Endodermal cell (in vitro differentiated cells): ENCODE measurements at regions not wholly inside any gene's neighbourhood (a gene's known extent, or its start where the extent isn't known, plus 50 kb on each side); places are given as distances from the start of the nearest gene placed in this dataset.
"Not testable (repeated sequence)": the region's sequence is repeated elsewhere in the genome, so short reads cannot be mapped to it uniquely, and the experiment has no call there.

Experiments used
- DNase-seq: peaks from one replicate; pipeline ENCODE4 v3.0.0-alpha.2; 2017
- H3K27ac ChIP-seq: 2 replicates; pipeline ENCODE4 v1.5.1; 2013; ENCODE audit warnings: mild to moderate bottlenecking, low read depth, low read length, moderate library complexity
- H3K27me3 ChIP-seq: 2 replicates; pipeline ENCODE4 v1.6.1; 2013; ENCODE audit warnings: mild to moderate bottlenecking, low read length, moderate library complexity; ENCODE audit not compliant: insufficient read depth, control insufficient read depth, poor library complexity, severe bottlenecking
- H3K36me3 ChIP-seq: 2 replicates; pipeline ENCODE4 v1.7.0; 2013; ENCODE audit warnings: mild to moderate bottlenecking, low read length, moderate library complexity; ENCODE audit not compliant: control insufficient read depth, insufficient read depth
- H3K4me1 ChIP-seq: one replicate; pipeline ENCODE4 v1.7.0; 2013; ENCODE audit warnings: low read length; ENCODE audit not compliant: control insufficient read depth, insufficient read depth
- H3K4me3 ChIP-seq: 2 replicates; pipeline ENCODE4 v1.5.1; 2013; ENCODE audit warnings: mild to moderate bottlenecking, low read length, moderate library complexity
- H3K9ac ChIP-seq: 2 replicates; pipeline ENCODE4 v1.6.1; 2013; ENCODE audit warnings: mild to moderate bottlenecking, low read length, moderate library complexity; ENCODE audit not compliant: poor library complexity, severe bottlenecking; ENCODE audit errors: extremely low read depth
- H3K9me3 ChIP-seq: 2 replicates; pipeline ENCODE4 v1.6.1; 2013; ENCODE audit warnings: mild to moderate bottlenecking, low read length, moderate library complexity; ENCODE audit not compliant: control insufficient read depth
- H3K27ac Mint-ChIP-seq: 2 replicates; pipeline ENCODE4 v1.8.0; 2020; ENCODE audit warnings: mixed read lengths
- H3K27me3 Mint-ChIP-seq: 2 replicates; pipeline ENCODE4 v1.8.0; 2021; ENCODE audit warnings: mild to moderate bottlenecking, mixed read lengths; ENCODE audit not compliant: insufficient read depth
- H3K36me3 Mint-ChIP-seq: 2 replicates; pipeline ENCODE4 v1.8.0; 2020; ENCODE audit warnings: low read depth, mixed read lengths
- H3K4me1 Mint-ChIP-seq: 2 replicates; pipeline ENCODE4 v1.8.0; 2020; ENCODE audit warnings: mixed read lengths
- H3K4me3 Mint-ChIP-seq: 2 replicates; pipeline ENCODE4 v1.8.0; 2020; ENCODE audit warnings: mild to moderate bottlenecking, moderate library complexity, mixed read lengths
- H3K9me3 Mint-ChIP-seq: 2 replicates; pipeline ENCODE4 v1.8.0; 2020; ENCODE audit warnings: mild to moderate bottlenecking, mixed read lengths
- CTCF ChIP-seq: fragments of 200-600 bp; sonication (generic); conservative IDR thresholded peaks from 2 replicates; pipeline ENCODE4 v1.5.0; 2021; ENCODE audit warnings: antibody characterized with exemption, mild to moderate bottlenecking
- WGBS, 2 experiments: methylation state at CpG; one replicate each; pipeline versions ENCODE4 v1.1.5 to v1.1.7; 2013; ENCODE audit warnings: missing lambda C conversion rate in 2 of 2, mixed read lengths in 1 of 2; ENCODE audit not compliant: insufficient coverage in 1 of 2, insufficient read length in 1 of 2; 5-methylcytosine and 5-hydroxymethylcytosine counted together

GRCh38 chr10:93127642-93128215 is 54.0 kb downstream of the CYP26A1 start:
- not testable (repeated sequence) for DNase-seq, H3K27me3 Mint-ChIP-seq, H3K36me3 ChIP-seq, H3K4me1 Mint-ChIP-seq, H3K4me1 ChIP-seq, H3K27ac Mint-ChIP-seq, H3K27me3 ChIP-seq, H3K4me3 Mint-ChIP-seq, H3K9ac ChIP-seq, H3K27ac ChIP-seq
- WGBS, 2 experiments = 93 to 96% methylated on average over 6 to 9 of the region's 9 CpGs
- H3K9me3 Mint-ChIP-seq = peaks cover 49% of the 10 kb centered on the region
- peak overlapping the region; percentile 37 for H3K4me3 ChIP-seq
- H3K9me3 ChIP-seq = peaks cover 48% of the 10 kb centered on the region
- peaks cover 14% of the 10 kb centered on the region for H3K36me3 Mint-ChIP-seq

DNA sequence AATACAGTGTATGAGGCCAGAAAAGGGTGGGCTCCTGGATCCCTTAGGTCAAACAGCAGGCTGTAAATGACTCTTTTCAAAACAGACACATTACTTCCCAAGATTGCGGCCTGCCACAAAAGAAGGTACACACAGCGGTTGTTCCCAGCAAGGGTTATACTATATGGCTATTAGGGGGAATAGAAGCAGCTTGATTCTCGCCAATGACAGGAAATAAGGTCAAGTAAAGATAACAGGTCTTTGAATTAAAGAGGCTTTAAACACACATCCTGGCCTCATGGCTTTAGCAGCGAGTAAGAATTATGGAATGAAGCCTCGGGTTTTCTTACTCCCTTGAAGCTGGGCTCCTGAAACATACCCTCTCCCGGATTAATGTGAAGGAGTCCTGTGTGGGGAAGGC is 58.3 kb downstream of the CYP26A1 start:
- Mint-ChIP-seq H3K4me3 (no peak overlapping the region), H3K36me3 (peaks cover 8% of the 10 kb centered on the region), H3K27me3 (no peaks in the 10 kb centered on the region), H3K27ac (no peak overlapping the region), H3K9me3 (peaks cover 33% of the 10 kb centered on the region), H3K4me1 (peaks cover 12% of the 10 kb centered on the region)
- Histone ChIP-seq H3K4me1 (peaks cover 7% of the 10 kb centered on the region), H3K9ac (no peak overlapping the region), H3K4me3 (no peak overlapping the region), H3K9me3 (peaks cover 29% of the 10 kb centered on the region), H3K36me3 (no peaks in the 10 kb centered on the region), H3K27me3 (no peaks in the 10 kb centered on the region), H3K27ac (no peak overlapping the region)
- 80 to 85% methylated on average over 6 of the region's 6 CpGs for WGBS, 2 experiments
- no peak for TF ChIP-seq CTCF
- DNase-seq = no peak

DNA sequence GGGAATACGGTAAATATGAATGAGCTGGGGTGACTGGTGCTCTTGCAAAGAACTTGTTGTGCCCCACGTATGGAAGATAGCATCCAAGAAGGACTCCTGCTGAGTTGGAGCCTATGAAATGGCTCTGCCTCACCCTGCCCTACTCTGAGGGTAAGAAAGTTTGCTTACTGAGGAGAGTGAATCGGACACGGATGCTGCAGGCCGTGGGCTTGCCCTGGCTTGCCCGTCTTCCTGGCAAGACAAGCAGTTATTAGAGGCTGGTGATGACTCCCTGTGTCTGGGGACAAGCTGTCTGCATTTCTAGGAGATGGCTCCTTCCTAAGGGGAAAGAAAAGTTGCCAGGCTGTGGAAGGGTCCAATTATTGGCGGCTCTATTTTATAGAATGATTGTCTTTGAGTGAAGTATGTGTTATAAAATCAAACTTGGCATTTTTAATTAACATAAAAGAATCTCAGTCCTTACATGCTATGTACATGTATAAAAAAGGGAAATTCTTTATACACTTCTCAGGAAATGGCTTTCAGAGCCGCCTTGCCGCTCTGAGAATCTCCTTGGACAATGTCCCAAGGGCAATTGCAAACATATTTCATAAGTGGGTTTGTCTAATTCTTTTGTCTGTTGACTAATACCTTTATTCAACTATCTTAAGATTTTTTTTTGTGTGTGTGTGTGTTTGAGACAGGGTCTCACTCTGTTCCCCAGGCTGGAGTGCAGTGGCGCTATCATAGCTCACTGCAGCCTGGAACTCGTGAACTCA is 64.6 kb downstream of the CYP26A1 start:
- H3K4me1 ChIP-seq = peaks cover 3% of the 10 kb centered on the region
- 83 to 93% methylated on average over 4 to 10 of the region's 11 CpGs for WGBS, 2 experiments
- Mint-ChIP-seq H3K4me3 (no peak overlapping the region), H3K27ac (no peak overlapping the region), H3K4me1 (peaks cover 14% of the 10 kb centered on the region), H3K9me3 (no peaks in the 10 kb centered on the region), H3K27me3 (no peaks in the 10 kb centered on the region), H3K36me3 (no peaks in the 10 kb centered on the region)
- no peak overlapping the region for H3K9ac ChIP-seq
- no peaks in the 10 kb centered on the region for H3K27me3 ChIP-seq
- H3K9me3 ChIP-seq = no peaks in the 10 kb centered on the region
- no peak overlapping the region for H3K4me3 ChIP-seq
- no peak overlapping the region for H3K27ac ChIP-seq
- H3K36me3 ChIP-seq = no peaks in the 10 kb centered on the region
- no peak for DNase-seq
- no peak for TF ChIP-seq CTCF
